ENCODE measurements at regions not wholly inside any gene's neighbourhood (a gene's known extent, or its start where the extent isn't known, plus 50 kb on each side); places are given as distances from the start of the nearest gene placed in this dataset.
"Not testable (repeated sequence)": the region's sequence is repeated elsewhere in the genome, so short reads cannot be mapped to it uniquely, and the experiment has no call there.

GRCh38 chr6:15936503-15936902 is 192.4 kb upstream of the MYLIP start (continued):
- TF ChIP-seq, protein P1, sequence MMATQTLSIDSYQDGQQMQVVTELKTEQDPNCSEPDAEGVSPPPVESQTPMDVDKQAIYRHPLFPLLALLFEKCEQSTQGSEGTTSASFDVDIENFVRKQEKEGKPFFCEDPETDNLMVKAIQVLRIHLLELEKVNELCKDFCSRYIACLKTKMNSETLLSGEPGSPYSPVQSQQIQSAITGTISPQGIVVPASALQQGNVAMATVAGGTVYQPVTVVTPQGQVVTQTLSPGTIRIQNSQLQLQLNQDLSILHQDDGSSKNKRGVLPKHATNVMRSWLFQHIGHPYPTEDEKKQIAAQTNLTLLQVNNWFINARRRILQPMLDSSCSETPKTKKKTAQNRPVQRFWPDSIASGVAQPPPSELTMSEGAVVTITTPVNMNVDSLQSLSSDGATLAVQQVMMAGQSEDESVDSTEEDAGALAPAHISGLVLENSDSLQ (IDR thresholded peaks at IDR 0.05), result no peak; the same call in 1 of the 2 replicates

DNA sequence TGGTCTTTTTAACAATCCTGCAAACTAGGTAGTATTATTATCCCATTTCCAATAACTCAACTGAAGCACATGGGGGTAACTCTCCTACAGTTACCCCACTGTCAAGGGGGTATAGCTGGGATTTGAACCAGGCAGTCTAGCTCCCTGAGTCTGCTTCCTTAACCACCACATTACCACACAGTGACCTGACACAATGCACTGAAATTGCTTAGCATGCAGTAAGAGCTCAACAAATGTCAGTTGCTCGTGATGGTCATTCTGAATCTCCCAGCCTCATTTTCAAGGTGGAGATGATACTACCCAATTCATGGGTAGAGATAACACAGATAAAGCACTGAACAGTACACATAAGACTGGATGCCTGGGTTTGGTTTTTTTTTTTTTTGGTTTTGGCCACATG is 193.2 kb upstream of the MYLIP start:
- Histone ChIP-seq H3K4me2 (ENCODE audit: control insufficient read depth, insufficient read depth) (no peak overlapping the region), H3K27me3 (replicated peaks in 1 of 2; ENCODE audit: control insufficient read depth in 2 of 2, insufficient read depth in 2 of 2, low read length in 1 of 2) (no peaks in the 10 kb centered on the region), H3K9me3 (replicated peaks; ENCODE audit: control insufficient read depth, insufficient read depth, low read length) (peaks cover 7% of the 10 kb centered on the region), H3K9ac (ENCODE audit: control insufficient read depth, insufficient read depth, low read length) (no peak overlapping the region), H4K20me1 (ENCODE audit: control insufficient read depth, insufficient read depth) (no peaks in the 10 kb centered on the region), H3K36me3 (ENCODE audit: control insufficient read depth in 2 of 2, insufficient read depth in 2 of 2, low read length in 1 of 2) (no peaks in the 10 kb centered on the region), H3K27ac (ENCODE audit: control insufficient read depth, insufficient read depth) (no peak overlapping the region), H3K4me3 (no peak overlapping the region), H2AFZ (ENCODE audit: control insufficient read depth, low read depth, low read length) (no peak overlapping the region), H3K79me2 (ENCODE audit: control insufficient read depth, insufficient read depth, low read length) (no peaks in the 10 kb centered on the region), H3K4me1 (ENCODE audit: control insufficient read depth, insufficient read depth, low read length) (peaks cover 6% of the 10 kb centered on the region)
- no TSS peak for BruUV-seq (replicated peaks)
- FAIRE-seq (no peak), DNase-seq (ENCODE audit: low read depth, low spot score) (no peak), ATAC-seq (no peak)
- 95% methylated on average over 1 of the region's 1 CpG for WGBS (ENCODE audit: insufficient coverage, insufficient replicate concordance, low lambda C conversion rate, missing lambda C conversion rate)
- no peak for TF ChIP-seq PML (IDR thresholded peaks at IDR 0.05; ENCODE audit: low read length)
- TF ChIP-seq SMC3 (IDR thresholded peaks at IDR 0.05; ENCODE audit: borderline replicate concordance, low read length), result no peak
- no peak for TF ChIP-seq JUNB (IDR thresholded peaks at IDR 0.05)
- TF ChIP-seq KLF5 (IDR thresholded peaks at IDR 0.05; ENCODE audit: partially characterized antibody), result no peak
- no peak for TF ChIP-seq STAT1 (conservative IDR thresholded peaks at IDR 0.05)
- no peak for TF ChIP-seq HDGF (IDR thresholded peaks at IDR 0.05)
- TF ChIP-seq, protein P2, sequence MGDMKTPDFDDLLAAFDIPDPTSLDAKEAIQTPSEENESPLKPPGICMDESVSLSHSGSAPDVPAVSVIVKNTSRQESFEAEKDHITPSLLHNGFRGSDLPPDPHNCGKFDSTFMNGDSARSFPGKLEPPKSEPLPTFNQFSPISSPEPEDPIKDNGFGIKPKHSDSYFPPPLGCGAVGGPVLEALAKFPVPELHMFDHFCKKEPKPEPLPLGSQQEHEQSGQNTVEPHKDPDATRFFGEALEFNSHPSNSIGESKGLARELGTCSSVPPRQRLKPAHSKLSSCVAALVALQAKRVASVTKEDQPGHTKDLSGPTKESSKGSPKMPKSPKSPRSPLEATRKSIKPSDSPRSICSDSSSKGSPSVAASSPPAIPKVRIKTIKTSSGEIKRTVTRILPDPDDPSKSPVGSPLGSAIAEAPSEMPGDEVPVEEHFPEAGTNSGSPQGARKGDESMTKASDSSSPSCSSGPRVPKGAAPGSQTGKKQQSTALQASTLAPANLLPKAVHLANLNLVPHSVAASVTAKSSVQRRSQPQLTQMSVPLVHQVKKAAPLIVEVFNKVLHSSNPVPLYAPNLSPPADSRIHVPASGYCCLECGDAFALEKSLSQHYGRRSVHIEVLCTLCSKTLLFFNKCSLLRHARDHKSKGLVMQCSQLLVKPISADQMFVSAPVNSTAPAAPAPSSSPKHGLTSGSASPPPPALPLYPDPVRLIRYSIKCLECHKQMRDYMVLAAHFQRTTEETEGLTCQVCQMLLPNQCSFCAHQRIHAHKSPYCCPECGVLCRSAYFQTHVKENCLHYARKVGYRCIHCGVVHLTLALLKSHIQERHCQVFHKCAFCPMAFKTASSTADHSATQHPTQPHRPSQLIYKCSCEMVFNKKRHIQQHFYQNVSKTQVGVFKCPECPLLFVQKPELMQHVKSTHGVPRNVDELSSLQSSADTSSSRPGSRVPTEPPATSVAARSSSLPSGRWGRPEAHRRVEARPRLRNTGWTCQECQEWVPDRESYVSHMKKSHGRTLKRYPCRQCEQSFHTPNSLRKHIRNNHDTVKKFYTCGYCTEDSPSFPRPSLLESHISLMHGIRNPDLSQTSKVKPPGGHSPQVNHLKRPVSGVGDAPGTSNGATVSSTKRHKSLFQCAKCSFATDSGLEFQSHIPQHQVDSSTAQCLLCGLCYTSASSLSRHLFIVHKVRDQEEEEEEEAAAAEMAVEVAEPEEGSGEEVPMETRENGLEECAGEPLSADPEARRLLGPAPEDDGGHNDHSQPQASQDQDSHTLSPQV (IDR thresholded peaks at IDR 0.05), result no peak
- TF ChIP-seq DPF2 (IDR thresholded peaks at IDR 0.05), result no peak
- no peak for TF ChIP-seq IRF4 (IDR thresholded peaks at IDR 0.05; ENCODE audit: low read depth, low read length)
- no peak for TF ChIP-seq ZNF274 (IDR thresholded peaks at IDR 0.05; ENCODE audit: insufficient read depth, insufficient read length)
- TF ChIP-seq GATAD2B (conservative IDR thresholded peaks at IDR 0.05; ENCODE audit: low read depth), result no peak
- TF ChIP-seq NFIC (IDR thresholded peaks at IDR 0.05; ENCODE audit: low read depth, low read length), result no peak
- ChIA-PET CTCF (interaction anchor here (0.6 to 4.8 kb wide), 10 partner anchors 8 to 266 kb away, joined by 3 to 23 read pairs (median 4); partner anchors contain the start of gene MYLIP), POLR2A (interaction anchor here (0.7 to 3.7 kb wide), 5 partner anchors 23 to 240 kb away, joined by 3 to 17 read pairs (median 4); no protein-coding TSS in a partner anchor), RAD21 (ENCODE audit: unreplicated experiment) (interaction anchor here (1.0 to 3.7 kb wide), 10 partner anchors 16 to 247 kb away, joined by 3 to 36 read pairs (median 4); partner anchors contain the start of gene MYLIP), SMC1A (ENCODE audit: uncharacterized antibody, unreplicated experiment) (interaction anchor here (0.6 to 5.2 kb wide), 17 partner anchors 10 to 247 kb away, joined by 3 to 45 read pairs (median 5); no protein-coding TSS in a partner anchor)
- in situ Hi-C loops (cut with MboI) (no loop called here), intact Hi-C loops (cut with micrococcal nuclease; ENCODE audit: unreplicated experiment) (no loop called here)

DNA sequence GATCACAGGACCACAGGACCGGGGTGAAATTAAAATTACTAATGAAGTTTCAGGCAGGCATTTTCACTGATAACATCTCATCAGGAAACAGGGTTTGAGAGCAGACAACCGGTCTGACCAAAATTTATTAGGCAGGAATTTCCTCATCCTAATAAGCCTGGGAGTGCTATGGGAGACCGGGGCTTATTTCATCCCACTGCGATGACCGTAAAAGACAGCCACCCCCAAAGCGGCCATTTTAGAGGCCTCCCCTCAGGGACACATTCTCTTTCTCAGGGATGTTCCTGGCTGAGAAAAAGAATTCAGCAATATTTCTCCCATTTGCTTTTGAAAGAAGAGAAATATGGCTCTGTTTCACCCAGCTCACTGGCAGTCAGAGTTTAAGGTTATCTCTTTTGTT is 197.2 kb upstream of the MYLIP start:
- FAIRE-seq; RAD21 ChIA-PET (ENCODE audit: unreplicated experiment): not testable (repeated sequence)

More for the DNA sequence above, 197.2 kb upstream of the MYLIP start:
- 80% methylated on average over 6 of the region's 6 CpGs for WGBS (ENCODE audit: insufficient coverage, insufficient replicate concordance, low lambda C conversion rate, missing lambda C conversion rate)
- CTCF ChIA-PET; in situ Hi-C loops (cut with MboI); H4K20me1 ChIP-seq (ENCODE audit: control insufficient read depth, insufficient read depth); H3K79me2 ChIP-seq (ENCODE audit: control insufficient read depth, insufficient read depth, low read length); H3K27me3 ChIP-seq (replicated peaks in 1 of 2; ENCODE audit: control insufficient read depth in 2 of 2, insufficient read depth in 2 of 2, low read length in 1 of 2); H3K4me3 ChIP-seq; H3K36me3 ChIP-seq (ENCODE audit: control insufficient read depth in 2 of 2, insufficient read depth in 2 of 2, low read length in 1 of 2); DNase-seq (ENCODE audit: low read depth, low spot score); H2AFZ ChIP-seq (ENCODE audit: control insufficient read depth, low read depth, low read length); H3K27ac ChIP-seq (ENCODE audit: control insufficient read depth, insufficient read depth); H3K9me3 ChIP-seq (replicated peaks; ENCODE audit: control insufficient read depth, insufficient read depth, low read length); ATAC-seq; H3K9ac ChIP-seq (ENCODE audit: control insufficient read depth, insufficient read depth, low read length); intact Hi-C loops (cut with micrococcal nuclease; ENCODE audit: unreplicated experiment); H3K4me2 ChIP-seq (ENCODE audit: control insufficient read depth, insufficient read depth); H3K4me1 ChIP-seq (ENCODE audit: control insufficient read depth, insufficient read depth, low read length); BruUV-seq (replicated peaks): not testable (repeated sequence)
- ChIA-PET SMC1A (ENCODE audit: uncharacterized antibody, unreplicated experiment) (interaction anchor here (0.9 to 1.5 kb wide), 2 partner anchors 30 to 62 kb away, joined by 3 read pairs; no protein-coding TSS in a partner anchor), POLR2A (interaction anchor here (1.6 kb wide), 1 partner anchor 59 kb away, joined by 3 read pairs; no protein-coding TSS in a partner anchor)

Data from GM12878 (cell line).